ENCODE measurements at regions not wholly inside any gene's neighbourhood (a gene's known extent, or its start where the extent isn't known, plus 50 kb on each side); places are given as distances from the start of the nearest gene placed in this dataset.

DNA sequence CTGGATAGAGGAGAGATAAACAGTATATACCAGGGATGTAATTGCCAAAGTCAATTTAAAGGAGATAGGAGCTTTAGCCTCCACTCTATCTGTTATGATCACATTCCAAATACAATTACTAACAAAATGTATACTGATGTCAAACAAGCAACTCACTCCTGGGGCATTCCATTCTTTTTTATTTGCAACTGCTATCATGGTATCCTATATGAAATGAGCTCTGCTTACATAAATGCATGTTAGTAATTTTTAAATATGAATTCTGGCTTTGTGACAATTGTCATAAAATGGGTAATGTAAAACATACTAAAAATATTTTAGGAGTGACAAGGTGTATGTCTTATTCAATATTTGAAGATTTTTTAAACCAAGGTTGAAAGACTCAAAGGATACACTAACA, 751.1 kb downstream of the HACE1 start (continued):
- TF ChIP-seq, protein P1, sequence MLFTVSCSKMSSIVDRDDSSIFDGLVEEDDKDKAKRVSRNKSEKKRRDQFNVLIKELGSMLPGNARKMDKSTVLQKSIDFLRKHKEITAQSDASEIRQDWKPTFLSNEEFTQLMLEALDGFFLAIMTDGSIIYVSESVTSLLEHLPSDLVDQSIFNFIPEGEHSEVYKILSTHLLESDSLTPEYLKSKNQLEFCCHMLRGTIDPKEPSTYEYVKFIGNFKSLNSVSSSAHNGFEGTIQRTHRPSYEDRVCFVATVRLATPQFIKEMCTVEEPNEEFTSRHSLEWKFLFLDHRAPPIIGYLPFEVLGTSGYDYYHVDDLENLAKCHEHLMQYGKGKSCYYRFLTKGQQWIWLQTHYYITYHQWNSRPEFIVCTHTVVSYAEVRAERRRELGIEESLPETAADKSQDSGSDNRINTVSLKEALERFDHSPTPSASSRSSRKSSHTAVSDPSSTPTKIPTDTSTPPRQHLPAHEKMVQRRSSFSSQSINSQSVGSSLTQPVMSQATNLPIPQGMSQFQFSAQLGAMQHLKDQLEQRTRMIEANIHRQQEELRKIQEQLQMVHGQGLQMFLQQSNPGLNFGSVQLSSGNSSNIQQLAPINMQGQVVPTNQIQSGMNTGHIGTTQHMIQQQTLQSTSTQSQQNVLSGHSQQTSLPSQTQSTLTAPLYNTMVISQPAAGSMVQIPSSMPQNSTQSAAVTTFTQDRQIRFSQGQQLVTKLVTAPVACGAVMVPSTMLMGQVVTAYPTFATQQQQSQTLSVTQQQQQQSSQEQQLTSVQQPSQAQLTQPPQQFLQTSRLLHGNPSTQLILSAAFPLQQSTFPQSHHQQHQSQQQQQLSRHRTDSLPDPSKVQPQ (CRISPR knock-in tag; IDR thresholded peaks at IDR 0.05; ENCODE audit: borderline replicate concordance) = no peak
- TF ChIP-seq PHB (CRISPR knock-in tag; IDR thresholded peaks at IDR 0.05) (no peak), ZNF274 (IDR thresholded peaks at IDR 0.05; ENCODE audit: borderline replicate concordance, low read depth, low read length) (no peak)

DNA sequence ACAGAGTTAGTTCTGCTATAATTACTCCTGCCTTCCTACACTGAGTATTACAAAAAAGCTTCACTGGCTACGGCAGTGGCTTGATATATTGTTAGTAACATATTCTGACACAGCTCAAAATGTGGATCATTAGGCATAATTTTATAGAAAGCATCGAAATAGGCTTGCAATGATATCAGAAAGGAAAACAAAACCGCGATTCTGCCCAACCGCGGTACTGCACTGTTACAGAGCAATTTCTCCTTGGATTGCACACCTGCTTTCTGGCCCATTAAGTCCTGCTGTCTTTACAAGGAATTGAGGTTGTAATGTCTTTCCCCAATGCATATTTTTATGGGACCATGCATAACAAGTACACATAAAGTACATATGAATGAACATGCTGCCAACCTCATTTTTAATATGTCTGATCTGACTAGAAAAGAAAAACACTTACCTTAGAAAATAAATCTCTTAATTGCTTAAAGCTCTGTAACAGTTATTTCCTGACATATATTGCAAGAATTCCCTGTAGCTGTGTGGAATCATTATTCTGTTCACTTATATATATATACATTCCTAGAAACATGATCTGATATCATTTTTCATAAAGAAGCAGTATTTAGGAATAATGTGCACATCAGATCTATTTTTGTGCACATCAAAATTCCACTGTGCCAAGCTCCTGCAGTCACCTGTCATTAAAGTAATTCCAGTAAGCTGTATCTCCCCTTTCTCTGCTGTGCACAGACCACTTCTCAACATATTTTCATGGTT, 763.9 kb downstream of the HACE1 start:
- ChIA-PET POLR2A (no interaction called here), CTCF (ENCODE audit: low intra/inter-chr PET ratio) (no interaction called here)
- H2AFZ ChIP-seq (ENCODE audit: low read depth, low read length) = no peak overlapping the region
- no peaks in the 10 kb centered on the region for H3K4me1 ChIP-seq (replicated peaks in 1 of 2; ENCODE audit: control insufficient read depth in 2 of 2, insufficient read depth in 2 of 2, low read length in 2 of 2)
- no peaks in the 10 kb centered on the region for H3K9me3 ChIP-seq (replicated peaks; ENCODE audit: control insufficient read depth, insufficient read depth, low read depth, low read length)
- H4K20me1 ChIP-seq (replicated peaks; ENCODE audit: control insufficient read depth, insufficient read depth, low read length) = no peaks in the 10 kb centered on the region
- H3K27me3 ChIP-seq (ENCODE audit: control insufficient read depth in 2 of 2, insufficient read depth in 2 of 2, low read length in 2 of 2) = no peaks in the 10 kb centered on the region
- DNase-seq (ENCODE audit: extremely low read depth in 1 of 4, low spot score in 3 of 4) (no peak), FAIRE-seq (no peak), ATAC-seq (no peak)
- WGBS (ENCODE audit: insufficient coverage, low coverage, missing lambda C conversion rate) = 0% methylated on average over 6 of the region's 6 CpGs
- no peaks in the 10 kb centered on the region for H3K36me3 ChIP-seq (ENCODE audit: control insufficient read depth, insufficient read depth, low read length)
- no peak overlapping the region for H3K4me2 ChIP-seq (ENCODE audit: insufficient read depth, low read length)
- no TSS peak for BruUV-seq (replicated peaks)
- intact Hi-C loops (cut with micrococcal nuclease) = no loop called here
- no peaks in the 10 kb centered on the region for H3K79me2 ChIP-seq (ENCODE audit: control insufficient read depth, insufficient read depth, low read length)
- in situ Hi-C loops (cut with MboI) = no loop called here
- H3K9me1 ChIP-seq (ENCODE audit: control insufficient read depth, insufficient read depth, low read length) = no peaks in the 10 kb centered on the region
- no peak overlapping the region for H3K9ac ChIP-seq (ENCODE audit: insufficient read depth in 1 of 2, low read depth in 2 of 2, low read length in 2 of 2)
- H3K4me3 ChIP-seq = no peak overlapping the region
- H3K27ac ChIP-seq (ENCODE audit: extremely low read depth, low read depth, low read length) = no peak overlapping the region
- TF ChIP-seq, protein P2, sequence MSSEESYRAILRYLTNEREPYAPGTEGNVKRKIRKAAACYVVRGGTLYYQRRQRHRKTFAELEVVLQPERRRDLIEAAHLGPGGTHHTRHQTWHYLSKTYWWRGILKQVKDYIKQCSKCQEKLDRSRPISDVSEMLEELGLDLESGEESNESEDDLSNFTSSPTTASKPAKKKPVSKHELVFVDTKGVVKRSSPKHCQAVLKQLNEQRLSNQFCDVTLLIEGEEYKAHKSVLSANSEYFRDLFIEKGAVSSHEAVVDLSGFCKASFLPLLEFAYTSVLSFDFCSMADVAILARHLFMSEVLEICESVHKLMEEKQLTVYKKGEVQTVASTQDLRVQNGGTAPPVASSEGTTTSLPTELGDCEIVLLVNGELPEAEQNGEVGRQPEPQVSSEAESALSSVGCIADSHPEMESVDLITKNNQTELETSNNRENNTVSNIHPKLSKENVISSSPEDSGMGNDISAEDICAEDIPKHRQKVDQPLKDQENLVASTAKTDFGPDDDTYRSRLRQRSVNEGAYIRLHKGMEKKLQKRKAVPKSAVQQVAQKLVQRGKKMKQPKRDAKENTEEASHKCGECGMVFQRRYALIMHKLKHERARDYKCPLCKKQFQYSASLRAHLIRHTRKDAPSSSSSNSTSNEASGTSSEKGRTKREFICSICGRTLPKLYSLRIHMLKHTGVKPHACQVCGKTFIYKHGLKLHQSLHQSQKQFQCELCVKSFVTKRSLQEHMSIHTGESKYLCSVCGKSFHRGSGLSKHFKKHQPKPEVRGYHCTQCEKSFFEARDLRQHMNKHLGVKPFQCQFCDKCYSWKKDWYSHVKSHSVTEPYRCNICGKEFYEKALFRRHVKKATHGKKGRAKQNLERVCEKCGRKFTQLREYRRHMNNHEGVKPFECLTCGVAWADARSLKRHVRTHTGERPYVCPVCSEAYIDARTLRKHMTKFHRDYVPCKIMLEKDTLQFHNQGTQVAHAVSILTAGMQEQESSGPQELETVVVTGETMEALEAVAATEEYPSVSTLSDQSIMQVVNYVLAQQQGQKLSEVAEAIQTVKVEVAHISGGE (CRISPR knock-in tag; IDR thresholded peaks at IDR 0.05) = no peak
- TF ChIP-seq, protein P3, sequence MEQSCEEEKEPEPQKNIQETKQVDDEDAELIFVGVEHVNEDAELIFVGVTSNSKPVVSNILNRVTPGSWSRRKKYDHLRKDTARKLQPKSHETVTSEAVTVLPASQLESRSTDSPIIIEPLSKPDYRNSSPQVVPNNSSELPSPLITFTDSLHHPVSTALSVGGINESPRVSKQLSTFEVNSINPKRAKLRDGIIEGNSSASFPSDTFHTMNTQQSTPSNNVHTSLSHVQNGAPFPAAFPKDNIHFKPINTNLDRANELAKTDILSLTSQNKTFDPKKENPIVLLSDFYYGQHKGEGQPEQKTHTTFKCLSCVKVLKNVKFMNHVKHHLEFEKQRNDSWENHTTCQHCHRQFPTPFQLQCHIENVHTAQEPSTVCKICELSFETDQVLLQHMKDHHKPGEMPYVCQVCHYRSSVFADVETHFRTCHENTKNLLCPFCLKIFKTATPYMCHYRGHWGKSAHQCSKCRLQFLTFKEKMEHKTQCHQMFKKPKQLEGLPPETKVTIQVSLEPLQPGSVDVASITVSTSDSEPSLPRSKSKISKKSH (CRISPR knock-in tag; IDR thresholded peaks at IDR 0.05) = no peak
- TF ChIP-seq, protein P4, sequence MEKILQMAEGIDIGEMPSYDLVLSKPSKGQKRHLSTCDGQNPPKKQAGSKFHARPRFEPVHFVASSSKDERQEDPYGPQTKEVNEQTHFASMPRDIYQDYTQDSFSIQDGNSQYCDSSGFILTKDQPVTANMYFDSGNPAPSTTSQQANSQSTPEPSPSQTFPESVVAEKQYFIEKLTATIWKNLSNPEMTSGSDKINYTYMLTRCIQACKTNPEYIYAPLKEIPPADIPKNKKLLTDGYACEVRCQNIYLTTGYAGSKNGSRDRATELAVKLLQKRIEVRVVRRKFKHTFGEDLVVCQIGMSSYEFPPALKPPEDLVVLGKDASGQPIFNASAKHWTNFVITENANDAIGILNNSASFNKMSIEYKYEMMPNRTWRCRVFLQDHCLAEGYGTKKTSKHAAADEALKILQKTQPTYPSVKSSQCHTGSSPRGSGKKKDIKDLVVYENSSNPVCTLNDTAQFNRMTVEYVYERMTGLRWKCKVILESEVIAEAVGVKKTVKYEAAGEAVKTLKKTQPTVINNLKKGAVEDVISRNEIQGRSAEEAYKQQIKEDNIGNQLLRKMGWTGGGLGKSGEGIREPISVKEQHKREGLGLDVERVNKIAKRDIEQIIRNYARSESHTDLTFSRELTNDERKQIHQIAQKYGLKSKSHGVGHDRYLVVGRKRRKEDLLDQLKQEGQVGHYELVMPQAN (IDR thresholded peaks at IDR 0.05; ENCODE audit: borderline replicate concordance) = no peak
- no peak for TF ChIP-seq RNF2 (IDR thresholded peaks at IDR 0.05)
- TF ChIP-seq TCFL5 (CRISPR knock-in tag; conservative IDR thresholded peaks at IDR 0.05) = no peak
- no peak for TF ChIP-seq FIP1L1 (IDR thresholded peaks at IDR 0.05; ENCODE audit: low read depth, low read length, poor library complexity, severe bottlenecking)
- TF ChIP-seq CXXC5 (CRISPR knock-in tag; IDR thresholded peaks at IDR 0.05) = no peak
